ENCODE measurements at regions not wholly inside any gene's neighbourhood (a gene's known extent, or its start where the extent isn't known, plus 50 kb on each side); places are given as distances from the start of the nearest gene placed in this dataset.

GRCh38 chr2:111226876-111227700 is 106.4 kb downstream of the BCL2L11 start:
- Histone ChIP-seq H3K79me2 (ENCODE audit: insufficient read depth, low read depth, low read length) (no peaks in the 10 kb centered on the region), H3K27ac (ENCODE audit: low read depth, low read length, poor library complexity, severe bottlenecking) (no peak overlapping the region), H4K20me1 (ENCODE audit: insufficient read depth, low read length) (no peaks in the 10 kb centered on the region), H3K9me3 (ENCODE audit: low read length) (no peaks in the 10 kb centered on the region), H2AFZ (ENCODE audit: low read length) (no peak overlapping the region), H3K36me3 (ENCODE audit: insufficient read depth, low read length) (no peaks in the 10 kb centered on the region), H3K4me1 (ENCODE audit: insufficient read depth, low read length, poor library complexity, severe bottlenecking) (no peaks in the 10 kb centered on the region), H3K4me3 (ENCODE audit: low read depth, low read length, poor library complexity, severe bottlenecking) (no peak overlapping the region), H3K9me2 (ENCODE audit: insufficient read depth, low read length) (no peaks in the 10 kb centered on the region), H3K4me2 (ENCODE audit: low read length) (no peak overlapping the region)
- TF ChIP-seq EZH2phosphoT487 (IDR thresholded peaks at IDR 0.05; ENCODE audit: borderline replicate concordance, low read depth, low read length) (no peak), CTCF (conservative IDR thresholded peaks at IDR 0.05; ENCODE audit: low read length) (no peak)
- intact Hi-C loops (cut with micrococcal nuclease; ENCODE audit: unreplicated experiment), result no loop called here
- no TSS peak for BruUV-seq (replicated peaks)
- POLR2A ChIA-PET, result no interaction called here
- CTCF ChIA-PET (ENCODE audit: unreplicated experiment), result no interaction called here
- no peak for DNase-seq (ENCODE audit: low spot score)

DNA sequence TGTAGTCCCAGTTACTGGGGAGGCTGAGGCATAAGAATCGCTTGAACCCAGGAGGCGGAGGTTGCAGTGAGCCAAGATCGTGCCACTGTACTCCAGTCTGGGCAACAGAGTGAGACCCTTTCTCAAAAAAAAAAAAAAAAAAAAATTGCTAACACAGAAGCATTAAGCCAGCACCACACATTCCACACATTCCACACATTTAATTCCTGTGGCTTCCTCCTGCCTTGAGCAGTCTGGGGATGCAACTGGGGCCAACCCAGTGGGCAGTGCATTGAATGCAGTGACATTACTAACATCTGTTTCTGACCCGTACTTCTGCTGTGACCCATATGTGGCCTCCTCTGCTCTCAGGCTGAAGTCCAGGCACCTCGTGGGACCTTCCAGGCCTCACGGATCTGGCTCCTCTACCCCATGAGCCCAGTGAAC is 107.0 kb downstream of the BCL2L11 start:
- H3K4me2 ChIP-seq (ENCODE audit: low read length), result no peak overlapping the region
- H3K79me2 ChIP-seq (ENCODE audit: insufficient read depth, low read depth, low read length), result no peaks in the 10 kb centered on the region
- CTCF ChIA-PET (ENCODE audit: unreplicated experiment), result no interaction called here
- intact Hi-C loops (cut with micrococcal nuclease; ENCODE audit: unreplicated experiment), result no loop called here
- POLR2A ChIA-PET, result no interaction called here
- no peaks in the 10 kb centered on the region for H3K9me2 ChIP-seq (ENCODE audit: insufficient read depth, low read length)
- DNase-seq (ENCODE audit: low spot score), result no peak
- no peaks in the 10 kb centered on the region for H4K20me1 ChIP-seq (ENCODE audit: insufficient read depth, low read length)
- no peaks in the 10 kb centered on the region for H3K36me3 ChIP-seq (ENCODE audit: insufficient read depth, low read length)
- no TSS peak for BruUV-seq (replicated peaks)
- H2AFZ ChIP-seq (ENCODE audit: low read length), result no peak overlapping the region
- H3K27ac ChIP-seq (ENCODE audit: low read depth, low read length, poor library complexity, severe bottlenecking), result no peak overlapping the region
- no peak for TF ChIP-seq CTCF (conservative IDR thresholded peaks at IDR 0.05; ENCODE audit: low read length)
- no peak for TF ChIP-seq EZH2phosphoT487 (IDR thresholded peaks at IDR 0.05; ENCODE audit: borderline replicate concordance, low read depth, low read length)
- no peaks in the 10 kb centered on the region for H3K4me1 ChIP-seq (ENCODE audit: insufficient read depth, low read length, poor library complexity, severe bottlenecking)
- H3K4me3 ChIP-seq (ENCODE audit: low read depth, low read length, poor library complexity, severe bottlenecking), result no peak overlapping the region
- H3K9me3 ChIP-seq (ENCODE audit: low read length), result no peaks in the 10 kb centered on the region

DNA sequence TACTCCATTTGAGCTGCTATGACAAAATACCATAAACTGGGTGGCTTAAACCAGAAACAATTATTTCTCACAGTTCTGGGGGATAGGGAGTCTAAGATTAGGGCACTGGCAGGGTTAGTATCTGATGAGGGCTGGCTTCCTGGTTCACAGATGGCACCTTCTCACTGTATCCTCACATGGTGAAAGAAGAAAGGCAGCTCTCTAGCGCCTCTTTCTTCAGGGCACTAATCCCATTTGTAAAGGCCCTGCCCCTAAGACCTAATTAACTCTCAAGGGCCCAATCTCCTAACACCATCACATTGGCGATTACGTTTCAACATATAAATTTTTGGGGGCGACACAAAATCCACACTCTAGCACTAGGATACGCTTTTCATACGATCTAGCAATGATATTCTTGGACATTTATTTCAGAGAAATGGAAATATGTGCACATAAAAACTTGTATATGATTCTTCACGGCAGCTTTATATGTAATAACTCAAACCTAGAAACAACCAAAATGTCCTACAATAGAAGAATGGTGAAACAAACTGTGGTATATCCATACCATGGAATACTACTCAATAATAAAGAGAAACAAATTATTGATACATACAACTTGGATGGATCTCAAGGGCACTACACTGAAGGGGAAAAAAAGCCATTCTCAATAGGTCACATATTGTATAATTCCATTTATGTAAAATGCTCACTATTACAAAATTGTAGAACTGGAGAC is 111.0 kb downstream of the BCL2L11 start:
- H3K4me2 ChIP-seq (ENCODE audit: low read length), result no peak overlapping the region
- TF ChIP-seq EZH2phosphoT487 (IDR thresholded peaks at IDR 0.05; ENCODE audit: borderline replicate concordance, low read depth, low read length) (no peak), CTCF (conservative IDR thresholded peaks at IDR 0.05; ENCODE audit: low read length) (peak; percentile 49)
- no peaks in the 10 kb centered on the region for H3K36me3 ChIP-seq (ENCODE audit: insufficient read depth, low read length)
- no peaks in the 10 kb centered on the region for H3K9me2 ChIP-seq (ENCODE audit: insufficient read depth, low read length)
- H4K20me1 ChIP-seq (ENCODE audit: insufficient read depth, low read length), result no peaks in the 10 kb centered on the region
- BruUV-seq (replicated peaks), result no TSS peak
- H3K4me3 ChIP-seq (ENCODE audit: low read depth, low read length, poor library complexity, severe bottlenecking), result no peak overlapping the region
- POLR2A ChIA-PET, result no interaction called here
- no peak overlapping the region for H3K27ac ChIP-seq (ENCODE audit: low read depth, low read length, poor library complexity, severe bottlenecking)
- DNase-seq (ENCODE audit: low spot score), result peak; percentile 23
- H3K4me1 ChIP-seq (ENCODE audit: insufficient read depth, low read length, poor library complexity, severe bottlenecking), result no peaks in the 10 kb centered on the region
- H3K79me2 ChIP-seq (ENCODE audit: insufficient read depth, low read depth, low read length), result no peaks in the 10 kb centered on the region
- H3K9me3 ChIP-seq (ENCODE audit: low read length), result no peaks in the 10 kb centered on the region
- H2AFZ ChIP-seq (ENCODE audit: low read length), result no peak overlapping the region
- CTCF ChIA-PET (ENCODE audit: unreplicated experiment), result no interaction called here
- intact Hi-C loops (cut with micrococcal nuclease; ENCODE audit: unreplicated experiment), result no loop called here
